NT2/D1 (cell line): ENCODE measurements at regions not wholly inside any gene's neighbourhood (a gene's known extent, or its start where the extent isn't known, plus 50 kb on each side); places are given as distances from the start of the nearest gene placed in this dataset.

Source experiments
- DNase-seq: peaks from one replicate; pipeline ENCODE4 v3.0.0-alpha.2; 2011; ENCODE audit warnings: low read depth, low spot score
- H3K27me3 ChIP-seq: 2 replicates; pipeline ENCODE4 v1.6.0; 2011; ENCODE audit warnings: mild to moderate bottlenecking; ENCODE audit not compliant: insufficient read length, insufficient read depth
- H3K36me3 ChIP-seq: 2 replicates; pipeline ENCODE4 v1.6.1; 2011; ENCODE audit warnings: mild to moderate bottlenecking, low read length, mixed read lengths; ENCODE audit not compliant: insufficient read depth, insufficient read length
- H3K4me1 ChIP-seq: 2 replicates; pipeline ENCODE4 v1.5.1; 2011; ENCODE audit not compliant: insufficient read depth, insufficient read length
- H3K4me3 ChIP-seq: 2 replicates; pipeline ENCODE4 v1.5.1; 2011; ENCODE audit warnings: low read depth; ENCODE audit not compliant: insufficient read length
- H3K9ac ChIP-seq: 2 replicates; pipeline ENCODE4 v1.6.0; 2011; ENCODE audit warnings: low read depth; ENCODE audit not compliant: insufficient read length
- H3K9me3 ChIP-seq: 2 replicates; pipeline ENCODE4 v1.5.1; 2011; ENCODE audit warnings: mild to moderate bottlenecking, low read length; ENCODE audit not compliant: insufficient read depth
- SUZ12 ChIP-seq: IDR thresholded peaks from 2 replicates; pipeline ENCODE4 v1.6.1; 2011; ENCODE audit not compliant: insufficient read length, insufficient read depth; ENCODE audit errors: extremely low read depth
- YY1 ChIP-seq: IDR thresholded peaks from 2 replicates; pipeline ENCODE4 v1.6.1; 2011; ENCODE audit not compliant: insufficient read length, insufficient read depth
- ZNF274 ChIP-seq: IDR thresholded peaks from 2 replicates; pipeline ENCODE4 v1.6.1; 2011; ENCODE audit warnings: mild to moderate bottlenecking, low read depth, low read length

DNA sequence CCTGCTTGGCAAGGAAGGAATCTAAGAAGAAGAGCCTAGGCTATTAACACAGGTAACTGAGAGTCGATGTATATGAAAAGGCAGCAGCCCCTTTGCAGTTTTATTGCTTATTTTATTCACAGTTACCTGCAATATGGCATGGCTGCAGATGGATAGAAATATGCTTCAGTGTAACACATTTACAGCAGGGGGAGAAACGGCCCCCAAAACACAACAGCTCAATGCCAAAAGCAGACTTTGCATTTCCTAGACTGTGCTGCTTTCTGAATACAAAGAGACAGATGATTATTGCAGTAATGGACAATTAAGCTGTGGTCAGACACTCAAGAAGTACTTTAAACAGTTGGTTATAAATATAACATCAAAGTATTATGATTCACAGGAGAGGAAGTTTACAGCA lies 108.0 kb upstream of the CDH13 start:
- no peaks in the 10 kb centered on the region for H3K36me3 ChIP-seq
- no peak overlapping the region for H3K9ac ChIP-seq
- 0 out of 2 replicates have a peak, but pooled peaks cover 5% of the 10 kb centered on the region for H3K9me3 ChIP-seq
- DNase-seq, result no peak
- no peaks in the 10 kb centered on the region for H3K4me1 ChIP-seq
- TF ChIP-seq ZNF274 (no peak), SUZ12 (no peak), YY1 (no peak)
- no peak overlapping the region for H3K4me3 ChIP-seq
- H3K27me3 ChIP-seq, result no peaks in the 10 kb centered on the region

GRCh38 chr16:82514262-82514661 lies 112.5 kb upstream of the CDH13 start:
- Histone ChIP-seq H3K27me3 (no peaks in the 10 kb centered on the region), H3K9me3 (no peaks in the 10 kb centered on the region), H3K4me1 (no peaks in the 10 kb centered on the region), H3K4me3 (no peak overlapping the region), H3K9ac (no peak overlapping the region), H3K36me3 (no peaks in the 10 kb centered on the region)
- no peak for DNase-seq
- TF ChIP-seq YY1 (no peak), ZNF274 (no peak), SUZ12 (no peak)

DNA sequence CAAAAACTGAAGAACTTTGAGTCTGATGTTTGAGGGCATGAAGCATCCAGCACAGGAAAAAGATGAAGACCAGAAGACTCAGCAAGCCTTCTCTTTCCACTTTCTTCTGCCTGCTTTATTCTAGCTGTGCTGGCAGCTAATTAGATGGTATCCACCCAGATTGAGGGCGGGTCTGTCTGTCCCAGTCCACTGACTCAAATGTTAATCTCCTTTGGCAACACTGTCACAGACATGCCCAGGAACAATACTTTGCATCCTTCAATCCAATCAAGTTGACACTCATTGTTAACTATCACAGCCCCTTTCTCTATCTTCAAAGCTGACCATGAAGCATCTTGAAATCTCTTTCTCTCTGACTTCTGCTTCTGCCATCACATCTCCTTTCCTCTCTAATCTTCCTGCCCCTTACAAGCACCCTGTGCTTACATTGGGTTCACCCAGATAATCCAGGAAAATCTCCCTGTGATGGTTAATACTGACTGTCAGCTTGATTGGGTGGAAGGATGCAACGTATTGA lies 115.9 kb upstream of the CDH13 start:
- Histone ChIP-seq H3K4me3 (no peak overlapping the region), H3K9ac (no peak overlapping the region), H3K4me1 (no peaks in the 10 kb centered on the region), H3K36me3 (no peaks in the 10 kb centered on the region), H3K9me3 (peaks cover 10% of the 10 kb centered on the region; the same call in 1 of the 2 replicates), H3K27me3 (no peaks in the 10 kb centered on the region)
- DNase-seq, result no peak
- no peak for TF ChIP-seq YY1
- TF ChIP-seq ZNF274, result no peak
- no peak for TF ChIP-seq SUZ12

DNA sequence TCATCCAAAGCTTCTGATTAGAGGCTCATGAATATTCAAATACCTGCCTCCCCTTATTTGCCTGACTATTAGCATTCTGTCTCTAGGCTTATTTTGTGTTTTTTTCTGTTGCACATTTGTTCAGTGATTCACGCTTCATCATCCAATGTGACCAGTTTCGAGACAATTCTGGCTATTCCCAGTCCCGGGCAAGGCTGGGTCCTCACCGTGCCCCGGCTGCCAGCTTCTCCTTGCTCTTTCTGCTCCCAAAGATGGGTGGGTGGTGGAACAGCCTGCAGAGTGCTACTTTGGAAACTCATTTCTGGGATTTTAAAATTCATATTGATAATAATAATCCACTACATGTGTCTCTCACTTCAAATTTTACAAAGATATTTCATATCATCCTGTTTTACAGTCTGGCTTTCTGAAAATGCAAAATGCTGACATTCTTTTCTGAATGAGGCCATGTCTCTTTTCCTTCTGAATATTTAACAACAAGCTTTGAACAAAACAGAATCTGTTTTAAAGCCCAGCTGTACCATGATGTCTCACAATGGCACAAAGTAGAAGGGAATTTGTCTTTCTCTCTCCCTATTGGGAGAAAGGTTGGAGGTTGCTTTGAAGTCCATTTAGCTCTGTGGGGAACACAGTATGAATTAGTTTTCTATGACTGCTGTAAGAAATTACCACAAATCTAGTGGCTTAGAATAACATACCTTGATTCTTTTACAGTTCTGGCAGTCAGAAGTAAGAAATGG lies 116.9 kb upstream of the CDH13 start:
- DNase-seq, result no peak
- Histone ChIP-seq H3K9ac (no peak overlapping the region), H3K27me3 (no peaks in the 10 kb centered on the region), H3K9me3 (peaks cover 10% of the 10 kb centered on the region; the same call in 1 of the 2 replicates), H3K4me1 (no peaks in the 10 kb centered on the region), H3K36me3 (no peaks in the 10 kb centered on the region), H3K4me3 (no peak overlapping the region)
- TF ChIP-seq SUZ12, result no peak

DNA sequence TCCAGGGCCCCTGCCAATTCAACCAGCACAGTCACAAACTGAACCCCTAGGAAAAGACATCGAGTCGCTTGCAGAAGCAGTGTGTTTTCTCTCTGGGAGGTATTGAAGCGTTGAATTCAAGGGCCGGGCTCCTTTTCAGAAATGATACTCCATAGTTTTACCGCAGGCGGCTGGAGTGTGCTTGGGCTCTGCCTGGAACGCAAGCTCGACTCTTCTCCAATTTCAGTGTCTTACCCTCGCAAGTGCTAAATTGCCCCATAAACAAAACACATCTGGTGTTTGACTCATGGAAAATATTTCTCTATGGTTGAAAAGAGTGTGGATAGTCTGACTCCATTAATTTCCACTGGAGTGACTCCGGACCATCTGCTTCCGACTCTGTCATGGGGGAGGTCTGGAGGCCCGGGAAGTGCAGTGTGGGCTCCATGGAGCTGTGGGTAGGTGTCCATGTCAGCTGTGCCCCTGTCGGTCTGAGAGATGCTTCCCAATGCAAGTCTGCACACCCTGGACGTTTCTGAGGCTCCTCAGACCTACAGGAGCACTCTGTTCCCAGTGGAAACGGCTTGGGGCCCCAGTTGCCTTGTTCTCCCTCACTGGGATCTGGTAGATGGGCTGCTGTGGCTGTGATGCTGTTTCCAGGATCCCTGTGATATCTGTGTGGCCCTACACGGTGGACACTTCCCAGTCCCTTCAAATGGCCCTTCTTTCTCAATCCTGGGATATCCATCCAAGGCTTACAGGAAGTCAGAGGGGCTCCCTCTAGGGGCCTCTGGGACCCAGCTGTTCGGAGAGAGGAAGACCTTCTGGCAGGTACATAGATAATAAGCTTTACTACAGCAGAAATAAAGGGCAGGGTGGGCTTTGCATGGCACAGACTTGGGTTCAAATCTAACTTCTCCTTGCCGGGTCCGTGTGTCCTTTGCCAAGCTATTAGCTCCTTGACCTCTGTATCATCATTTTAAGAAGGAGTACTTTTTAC lies 119.8 kb upstream of the CDH13 start:
- TF ChIP-seq SUZ12, result no peak
- TF ChIP-seq YY1, result no peak
- no peak for TF ChIP-seq ZNF274
- Histone ChIP-seq H3K4me1 (no peaks in the 10 kb centered on the region), H3K36me3 (no peaks in the 10 kb centered on the region), H3K27me3 (no peaks in the 10 kb centered on the region), H3K9ac (no peak overlapping the region), H3K9me3 (peaks cover 10% of the 10 kb centered on the region; the same call in 1 of the 2 replicates), H3K4me3 (no peak overlapping the region)
- no peak for DNase-seq

GRCh38 chr16:82504836-82505235 lies 121.9 kb upstream of the CDH13 start:
- no peak for TF ChIP-seq YY1
- TF ChIP-seq ZNF274, result no peak
- no peak for TF ChIP-seq SUZ12
- H3K27me3 ChIP-seq, result no peaks in the 10 kb centered on the region
- H3K9me3 ChIP-seq, result peaks cover 10% of the 10 kb centered on the region; the same call in 1 of the 2 replicates
- no peaks in the 10 kb centered on the region for H3K36me3 ChIP-seq
- no peak overlapping the region for H3K4me3 ChIP-seq
- no peak for DNase-seq
- no peak overlapping the region for H3K9ac ChIP-seq
- no peaks in the 10 kb centered on the region for H3K4me1 ChIP-seq

DNA sequence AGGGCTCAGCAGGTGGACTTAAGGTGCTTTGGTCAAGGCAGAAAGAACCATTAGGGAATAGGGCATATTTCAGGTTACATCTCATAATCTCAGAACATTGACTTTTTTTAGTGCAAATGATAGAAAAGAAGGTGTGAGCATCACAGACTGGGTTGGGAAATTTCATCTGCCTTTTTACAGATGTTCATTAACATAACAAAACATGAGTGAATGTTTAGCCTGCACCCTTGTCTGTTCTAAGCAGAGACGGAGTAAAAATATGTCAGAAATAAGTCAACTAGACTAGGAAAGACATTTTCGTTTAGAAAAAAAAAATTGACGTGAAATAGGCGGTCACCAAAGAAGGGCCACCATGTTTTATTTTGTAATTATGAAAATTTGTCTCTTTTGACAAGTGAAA lies 127.5 kb upstream of the CDH13 start:
- H3K9ac ChIP-seq, result no peak overlapping the region
- TF ChIP-seq ZNF274 (no peak), YY1 (no peak), SUZ12 (no peak)
- no peaks in the 10 kb centered on the region for H3K9me3 ChIP-seq
- peaks cover 3% of the 10 kb centered on the region for H3K4me1 ChIP-seq
- no peak for DNase-seq
- H3K4me3 ChIP-seq, result no peak overlapping the region
- no peaks in the 10 kb centered on the region for H3K36me3 ChIP-seq
- H3K27me3 ChIP-seq, result no peaks in the 10 kb centered on the region
